HG02870 (cell line): ENCODE measurements at regions not wholly inside any gene's neighbourhood (a gene's known extent, or its start where the extent isn't known, plus 50 kb on each side); places are given as distances from the start of the nearest gene placed in this dataset.
"Not testable (repeated sequence)": the region's sequence is repeated elsewhere in the genome, so short reads cannot be mapped to it uniquely, and the experiment has no call there.

Experiments used
- ATAC-seq: cut with Tn5 transposase; IDR thresholded peaks from one replicate; pipeline ENCODE4 v1.9.1; 2021; ENCODE audit warnings: mild to moderate bottlenecking, moderate library complexity; ENCODE audit not compliant: unreplicated experiment

GRCh38 chr14:40758076-40758475 lies 848.6 kb upstream of the LRFN5 start:
- ATAC-seq, result no peak

GRCh38 chr14:40757376-40757950 lies 849.2 kb upstream of the LRFN5 start:
- no peak for ATAC-seq

- ATAC-seq, result no peak
Observed at GRCh38 chr14:40733206-40733605, 873.5 kb upstream of the LRFN5 start.

GRCh38 chr14:40727107-40727506 lies 879.6 kb upstream of the LRFN5 start:
- no peak for ATAC-seq

- no peak for ATAC-seq
Observed at GRCh38 chr14:40713387-40713786, 893.3 kb upstream of the LRFN5 start.

GRCh38 chr14:40697231-40697630 lies 909.4 kb upstream of the LRFN5 start:
- ATAC-seq, result no peak

- ATAC-seq, result no peak
Observed at GRCh38 chr14:40694023-40694422, 912.7 kb upstream of the LRFN5 start.

GRCh38 chr14:40691066-40691465 lies 915.6 kb upstream of the LRFN5 start:
- ATAC-seq, result no peak

GRCh38 chr14:40685764-40686163 lies 920.9 kb upstream of the LRFN5 start:
- no peak for ATAC-seq

GRCh38 chr14:40684328-40684727 lies 922.3 kb upstream of the LRFN5 start:
- ATAC-seq, result no peak

- no peak for ATAC-seq
Observed at GRCh38 chr14:40682131-40682913, 924.4 kb upstream of the LRFN5 start.

- ATAC-seq, result no peak
Observed at GRCh38 chr14:40679256-40679655, 927.4 kb upstream of the LRFN5 start.

- not testable (repeated sequence) for ATAC-seq
Observed at GRCh38 chr14:40677206-40677605, 929.5 kb upstream of the LRFN5 start.

- no peak for ATAC-seq
Observed at GRCh38 chr14:40674502-40674901, 932.2 kb upstream of the LRFN5 start.

- ATAC-seq, result no peak
Observed at GRCh38 chr14:40656311-40656710, 950.4 kb upstream of the LRFN5 start.

GRCh38 chr14:40652089-40652691 lies 954.5 kb upstream of the LRFN5 start:
- ATAC-seq, result no peak

- ATAC-seq, result no peak
Observed at GRCh38 chr14:40630471-40630870, 976.2 kb upstream of the LRFN5 start.

- not testable (repeated sequence) for ATAC-seq
Observed at GRCh38 chr14:40629551-40630137, 977.0 kb upstream of the LRFN5 start.

- no peak for ATAC-seq
Observed at GRCh38 chr14:40629144-40629543, 977.5 kb upstream of the LRFN5 start.

GRCh38 chr14:40623643-40624042 lies 983.0 kb upstream of the LRFN5 start:
- no peak for ATAC-seq

- ATAC-seq, result no peak
Observed at GRCh38 chr14:40618225-40618898, 988.3 kb upstream of the LRFN5 start.
